ENCODE measurements at regions not wholly inside any gene's neighbourhood (a gene's known extent, or its start where the extent isn't known, plus 50 kb on each side); places are given as distances from the start of the nearest gene placed in this dataset.

DNA sequence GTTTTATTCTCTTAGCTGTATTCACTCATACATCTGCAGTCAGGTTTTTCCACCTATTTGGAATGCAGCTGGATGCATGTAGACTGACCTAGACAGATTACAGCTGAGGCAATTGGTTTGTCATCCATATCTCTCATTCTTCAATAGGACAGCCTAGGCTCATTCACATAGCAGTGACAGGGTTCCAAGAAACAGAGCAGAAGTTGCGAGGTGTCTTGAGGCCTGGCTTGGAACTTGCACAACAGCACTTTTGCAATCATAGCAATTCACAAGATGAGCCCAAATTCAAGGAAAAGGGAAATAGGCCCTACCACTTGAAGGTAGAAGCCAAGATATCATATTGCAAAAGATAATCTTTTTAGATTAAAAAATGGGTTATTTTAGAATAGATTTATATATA is 508.9 kb upstream of the JAG1 start:
- TF ChIP-seq GATA3 (IDR thresholded peaks at IDR 0.05; ENCODE audit: low read depth, low read length) (no peak), GATA2 (IDR thresholded peaks at IDR 0.05; ENCODE audit: low read depth, low read length) (no peak)

Measured in SH-SY5Y (cell line).